Stimulated activated CD8-positive, alpha-beta memory T cell treated with anti-CD3 and anti-CD28 coated beads, Interleukin-4, amount 100 ng/mL, for 4 hours (primary cell): ENCODE measurements at regions not wholly inside any gene's neighbourhood (a gene's known extent, or its start where the extent isn't known, plus 50 kb on each side); places are given as distances from the start of the nearest gene placed in this dataset.
"Not testable (repeated sequence)": the region's sequence is repeated elsewhere in the genome, so short reads cannot be mapped to it uniquely, and the experiment has no call there.

Experiments
- DNase-seq, 2 donors: peaks; one replicate each; pipeline ENCODE4 v3.0.0-alpha.2; 2020; ENCODE audit warnings: low read depth in 2 of 2, low spot score in 1 of 2

DNA sequence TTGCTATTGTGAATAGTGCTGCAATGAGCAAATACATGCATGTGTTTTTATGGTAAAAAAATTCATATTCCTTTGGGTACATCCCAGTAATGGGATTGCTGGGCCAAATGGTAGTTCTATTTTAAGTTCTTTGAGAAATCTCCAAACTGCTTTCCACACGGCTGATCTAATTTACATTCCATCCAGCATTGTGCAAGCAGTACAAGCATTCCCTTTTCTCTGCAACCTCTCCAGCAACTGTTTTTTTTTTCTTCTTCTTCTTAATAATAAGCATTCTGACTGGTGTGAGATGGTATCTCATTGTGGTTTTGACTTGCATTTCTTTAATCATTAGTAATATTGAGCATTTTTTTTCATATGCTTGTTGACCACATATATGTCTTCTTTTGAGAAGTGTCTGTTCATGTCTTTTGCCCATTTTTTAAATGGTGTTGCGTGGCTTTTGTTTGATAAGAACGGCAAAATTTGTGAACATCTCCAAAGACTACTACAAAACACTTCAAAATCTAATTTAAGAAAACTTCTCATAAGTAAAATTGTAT lies 136.1 kb upstream of the MYO3A start:
- DNase-seq, result no peak

DNA sequence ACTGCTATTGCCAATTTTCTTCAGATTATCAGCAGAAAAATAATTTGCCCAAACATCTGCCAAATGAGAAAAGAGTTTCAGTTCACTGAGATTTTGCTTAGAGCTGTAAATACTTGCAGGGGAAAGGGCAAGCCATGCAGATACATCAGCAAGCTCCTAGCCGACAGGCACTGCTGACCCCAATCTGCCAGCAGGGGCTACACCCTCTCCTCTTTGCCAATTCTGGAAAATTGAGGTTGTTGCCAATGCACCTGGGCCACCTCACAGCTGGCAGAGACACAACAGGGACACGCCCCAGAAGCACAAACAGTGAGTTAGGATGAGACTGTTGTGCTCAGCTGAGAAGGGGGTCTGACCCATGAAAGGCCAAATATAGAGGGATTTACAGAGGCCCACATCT lies 129.5 kb upstream of the MYO3A start:
- no peak for DNase-seq

DNA sequence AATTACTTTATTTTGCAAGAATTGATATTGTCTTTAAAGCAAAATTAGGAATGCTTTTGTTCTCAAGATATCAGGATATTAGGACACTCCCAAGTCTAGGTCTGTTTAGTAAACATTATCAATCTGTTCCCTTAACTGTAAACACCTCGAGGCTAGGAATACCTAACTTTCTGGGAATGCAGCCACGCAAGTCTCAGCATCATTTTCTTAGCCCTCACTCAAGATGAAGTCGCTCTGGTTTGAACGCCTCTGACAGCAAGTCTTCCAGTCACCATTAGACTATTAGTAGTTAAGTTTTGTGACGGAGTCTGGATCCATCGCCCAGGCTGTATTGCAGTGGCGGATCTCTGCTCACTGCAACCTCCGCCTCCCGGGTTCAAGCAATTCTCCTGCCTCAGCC lies 128.0 kb upstream of the MYO3A start:
- DNase-seq, result no peak

DNA sequence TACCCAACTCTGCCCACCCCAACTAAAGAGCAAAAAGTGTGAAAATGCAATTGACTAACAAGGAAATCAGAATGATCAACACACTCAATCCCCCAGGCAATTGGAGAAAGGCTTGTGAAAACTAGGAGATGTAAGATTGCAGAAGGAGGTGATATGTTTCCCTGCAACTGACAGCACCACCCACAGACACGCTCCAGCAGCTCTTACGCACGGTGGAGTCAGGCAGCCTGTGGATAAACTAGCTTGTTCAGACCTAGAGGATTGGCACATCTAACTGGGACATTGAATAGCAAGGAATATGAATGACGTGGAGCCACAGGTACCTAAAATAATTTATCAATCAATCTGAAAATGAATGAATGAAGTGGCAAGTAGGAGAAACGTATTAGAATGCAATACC lies 125.7 kb upstream of the MYO3A start:
- no peak for DNase-seq

DNA sequence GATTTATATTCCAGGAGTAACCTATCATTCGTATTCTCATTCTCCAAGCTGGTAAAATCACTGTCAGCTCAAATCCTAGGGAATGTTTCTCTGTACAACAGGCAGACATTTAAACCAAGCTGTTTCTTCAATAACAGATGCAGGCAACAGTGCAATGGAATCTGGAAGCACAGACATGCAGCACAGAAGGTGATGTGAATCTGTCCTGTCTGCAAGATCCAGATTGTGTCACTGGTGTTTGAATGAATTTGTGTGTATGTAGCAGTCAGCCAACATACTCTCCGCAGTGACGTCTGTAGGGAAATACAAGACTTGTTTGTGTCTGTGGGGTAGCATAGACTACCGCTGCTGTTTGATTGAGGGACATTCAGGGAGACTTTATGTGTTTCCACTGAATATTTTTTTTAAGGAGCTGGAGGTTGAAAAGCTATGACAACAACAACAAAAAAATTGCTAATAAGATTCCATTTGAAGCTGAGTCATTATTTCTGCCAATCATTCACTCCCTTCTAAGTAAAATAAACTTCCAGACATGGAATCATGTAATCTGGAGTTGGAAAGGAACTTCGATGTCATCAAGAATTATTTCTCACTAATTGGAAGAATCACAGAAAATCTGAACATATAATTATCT lies 122.9 kb upstream of the MYO3A start:
- no peak for DNase-seq

DNA sequence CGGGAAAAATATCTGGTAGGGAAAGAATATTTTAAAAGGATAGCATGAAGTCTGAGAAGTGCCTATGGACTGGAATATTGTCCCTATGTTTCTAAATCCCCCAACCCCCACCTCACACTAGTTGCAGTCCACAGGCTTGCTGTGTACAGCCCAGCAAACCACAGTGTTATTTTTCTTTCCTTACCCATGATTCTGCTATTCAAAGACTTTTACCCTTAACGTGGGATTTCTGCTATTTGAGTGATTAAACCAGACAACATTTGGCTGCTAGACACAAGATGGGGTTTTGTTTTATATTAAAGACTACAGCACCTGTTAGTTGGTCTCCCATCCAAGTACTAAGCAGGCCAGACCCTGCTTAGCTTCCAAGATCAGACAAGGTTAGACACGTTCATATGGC lies 120.5 kb upstream of the MYO3A start:
- DNase-seq, result no peak

DNA sequence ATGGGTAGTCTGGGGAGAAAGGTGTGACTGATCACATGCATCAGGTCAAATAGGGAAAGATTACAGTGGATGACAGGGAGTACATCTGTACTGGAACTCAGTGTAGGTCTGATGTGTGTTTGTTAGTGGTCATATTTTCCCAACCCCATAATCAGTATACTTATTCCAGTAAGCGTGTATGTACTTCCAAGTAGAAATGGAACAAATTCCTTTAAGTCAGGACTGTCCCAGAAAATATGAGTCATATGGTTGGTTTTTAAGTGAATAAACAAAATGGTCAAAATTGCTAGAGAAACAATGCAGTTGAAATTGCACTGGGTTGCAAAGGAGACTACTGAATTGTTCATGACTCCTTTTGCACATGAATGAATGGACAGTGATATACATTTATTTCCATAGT lies 118.8 kb upstream of the MYO3A start:
- no peak for DNase-seq

DNA sequence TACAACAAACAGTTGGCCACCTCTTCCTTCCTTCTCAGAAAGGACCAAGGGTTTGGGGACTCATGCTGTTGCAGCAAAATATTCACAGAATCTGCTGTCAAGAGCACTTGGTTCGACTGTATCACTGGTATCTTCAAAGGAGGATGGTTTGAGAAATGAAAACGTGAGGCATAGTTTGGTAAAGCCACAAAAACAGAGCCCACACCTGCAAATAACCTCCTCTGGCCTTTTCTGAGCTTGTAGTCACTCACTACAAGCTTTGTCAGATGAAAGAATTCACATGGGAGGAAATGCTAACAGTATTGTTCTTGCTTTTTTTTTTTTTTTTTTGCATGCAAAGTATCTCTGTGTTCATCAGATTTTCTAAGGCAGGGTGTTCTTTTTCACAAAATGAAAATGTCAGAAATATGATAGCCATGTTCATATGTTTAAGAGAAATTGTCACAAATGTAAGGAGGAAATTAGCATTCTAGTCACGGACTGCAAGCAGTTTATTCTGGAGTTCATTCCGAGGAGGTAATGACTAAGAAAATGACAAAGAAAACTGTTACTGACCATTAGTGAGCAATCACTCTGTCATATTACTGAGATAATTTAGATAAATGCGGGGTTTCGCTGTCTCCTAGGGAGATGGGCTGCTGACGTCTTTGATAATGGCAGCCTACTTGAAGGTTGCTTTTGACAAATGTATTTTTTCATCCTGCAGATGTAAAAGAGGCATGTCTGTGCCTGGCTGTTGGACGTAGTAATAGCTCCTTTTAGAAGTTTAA lies 117.8 kb upstream of the MYO3A start:
- no peak for DNase-seq

DNA sequence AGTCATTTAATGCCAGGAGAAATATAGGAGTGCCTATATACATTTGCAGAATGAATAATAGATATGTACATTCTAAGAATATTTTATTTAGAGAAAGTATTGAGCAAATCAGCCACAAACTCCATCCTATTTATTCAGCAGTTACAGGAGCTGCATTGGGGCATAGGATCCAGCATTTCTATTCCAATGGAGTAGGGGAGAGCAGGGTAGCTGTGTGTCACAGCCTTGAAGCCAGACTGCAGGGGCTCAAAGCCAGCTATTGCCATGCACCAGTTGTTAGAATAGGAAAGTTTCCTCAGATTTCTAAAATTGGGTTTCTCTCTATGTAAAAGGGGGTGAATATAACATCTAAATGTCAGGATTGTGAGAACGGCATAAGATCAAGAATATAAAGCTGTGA lies 116.8 kb upstream of the MYO3A start:
- DNase-seq, result no peak

DNA sequence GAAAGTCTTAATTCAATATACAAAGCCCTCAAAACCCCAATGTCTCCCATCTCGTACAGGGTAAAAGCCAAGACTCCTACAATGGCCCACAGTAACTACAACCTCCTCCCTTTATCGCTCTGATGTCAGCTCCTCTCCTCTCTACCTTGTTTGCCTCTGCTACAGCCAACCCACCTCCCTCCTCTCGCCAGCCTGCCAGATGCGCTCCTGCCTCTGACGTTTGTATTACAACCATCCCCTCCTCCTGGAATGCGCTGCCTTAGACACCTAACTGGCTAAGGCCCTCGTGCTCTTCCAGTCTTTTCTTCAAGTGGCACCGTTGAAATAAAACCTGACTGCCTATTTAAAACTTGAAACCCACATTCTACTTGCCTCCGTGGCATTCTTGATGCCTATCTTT lies 115.3 kb upstream of the MYO3A start:
- no peak for DNase-seq

DNA sequence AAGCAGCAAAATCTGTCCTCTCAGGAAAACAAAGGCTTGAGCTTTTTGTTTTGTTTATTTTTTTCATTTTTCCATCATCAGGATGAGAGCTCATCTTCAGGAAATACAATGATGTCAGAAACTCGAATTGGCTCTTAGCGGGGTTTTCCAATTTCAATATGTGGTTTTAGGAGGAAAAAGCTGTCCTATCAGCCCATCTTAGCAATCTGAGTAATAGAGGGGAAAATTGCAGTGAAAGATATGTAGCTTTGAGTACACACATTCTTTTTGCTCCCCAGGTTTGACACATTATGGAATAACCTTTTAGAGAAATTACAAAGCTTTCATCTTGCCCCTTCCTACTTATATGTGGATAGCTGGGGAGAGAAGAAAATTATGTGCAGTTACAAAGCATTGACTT lies 113.6 kb upstream of the MYO3A start:
- no peak for DNase-seq

DNA sequence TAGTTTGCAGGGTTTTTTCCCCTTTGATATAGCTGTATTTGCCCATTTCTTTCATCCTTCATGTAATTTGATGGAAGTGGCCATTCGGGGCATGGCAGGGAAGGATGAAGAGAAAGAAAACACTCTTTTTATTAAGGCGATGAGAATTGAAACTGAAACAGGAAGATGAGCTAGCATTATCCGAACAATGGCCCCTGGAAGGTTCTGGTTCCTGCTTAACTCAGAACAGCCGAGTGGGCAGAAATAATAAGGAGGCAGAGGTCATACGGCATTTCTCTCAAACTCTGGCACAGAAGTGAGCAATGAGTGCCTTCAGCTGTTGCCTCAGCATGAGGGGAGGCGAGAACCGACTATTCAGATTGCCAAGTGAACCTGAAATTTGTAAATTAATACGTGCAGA lies 113.2 kb upstream of the MYO3A start:
- no peak for DNase-seq

DNA sequence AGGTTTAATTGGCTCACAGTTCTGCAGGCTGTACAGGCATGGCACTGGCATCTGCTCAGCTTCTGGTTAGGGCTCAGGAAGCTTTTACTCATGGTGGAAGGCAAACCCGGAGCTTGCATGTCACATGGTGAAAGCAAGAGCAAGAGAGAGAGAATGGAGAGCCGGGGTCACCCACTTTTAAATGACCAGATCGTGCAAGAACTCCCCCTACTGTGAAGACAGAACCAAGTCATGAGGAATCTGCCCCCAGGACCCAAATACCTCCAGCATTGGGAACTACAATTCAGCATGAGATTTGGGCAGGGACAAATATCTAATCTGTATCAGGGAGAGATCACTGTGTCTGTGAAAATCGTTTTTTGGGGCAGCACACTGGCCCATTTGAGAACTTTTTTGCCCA lies 110.0 kb upstream of the MYO3A start:
- no peak for DNase-seq

DNA sequence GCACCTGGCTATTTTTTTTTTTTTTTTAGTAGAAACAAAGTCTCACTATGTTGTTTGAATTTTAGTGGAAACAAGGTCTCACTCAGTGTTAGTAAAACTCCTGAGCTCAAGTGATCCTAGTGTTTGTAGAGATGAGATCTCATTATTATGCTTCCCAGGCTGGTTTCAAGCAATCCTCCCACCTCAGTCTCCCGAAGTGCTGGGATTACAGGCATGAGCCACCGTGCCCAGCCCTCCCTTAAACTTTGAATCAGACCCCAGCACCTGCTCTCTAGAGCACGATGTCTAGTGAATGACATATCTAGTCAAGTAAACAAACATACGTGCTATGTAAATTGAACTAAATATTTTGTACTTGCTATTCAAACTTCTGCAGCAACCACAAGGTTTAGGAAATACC lies 105.6 kb upstream of the MYO3A start:
- DNase-seq, result no peak

DNA sequence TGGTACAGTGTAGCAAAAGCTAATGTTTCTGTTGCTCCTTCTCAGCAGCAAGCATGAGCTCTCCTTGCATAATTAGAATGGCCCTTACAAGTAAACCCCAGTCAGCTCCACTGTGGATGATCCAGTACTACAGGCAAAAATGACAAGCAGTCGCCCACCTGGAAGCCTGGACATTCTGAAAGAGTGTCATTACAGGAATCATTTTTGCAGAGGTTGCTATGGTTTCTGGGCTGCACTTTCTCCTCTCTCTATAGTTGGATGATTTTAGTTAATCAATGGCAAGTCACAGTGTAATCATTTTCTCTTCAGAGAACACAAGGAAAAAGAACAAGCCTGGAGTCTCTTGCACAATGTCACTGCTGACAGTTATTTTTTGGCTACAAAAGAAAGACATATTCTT lies 102.9 kb upstream of the MYO3A start:
- DNase-seq, result no peak

DNA sequence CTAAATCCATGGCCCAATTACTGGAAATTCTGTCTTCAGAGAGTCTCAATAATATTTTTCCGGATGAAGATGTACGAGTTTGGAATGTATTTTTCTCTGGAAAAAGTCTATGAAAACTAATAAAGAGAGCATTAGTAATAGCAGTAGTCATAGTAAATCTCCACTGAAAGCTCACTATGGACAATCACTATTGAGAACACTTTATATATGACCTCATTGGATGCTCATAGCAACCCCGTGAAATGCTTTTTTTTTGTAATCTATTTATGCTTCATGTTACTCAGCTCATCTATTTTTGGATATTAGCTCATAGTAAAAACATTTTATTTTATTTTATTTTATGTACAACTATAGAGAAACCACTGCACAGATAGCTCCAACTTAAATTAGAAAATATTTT lies 94.3 kb upstream of the MYO3A start:
- DNase-seq, result no peak

DNA sequence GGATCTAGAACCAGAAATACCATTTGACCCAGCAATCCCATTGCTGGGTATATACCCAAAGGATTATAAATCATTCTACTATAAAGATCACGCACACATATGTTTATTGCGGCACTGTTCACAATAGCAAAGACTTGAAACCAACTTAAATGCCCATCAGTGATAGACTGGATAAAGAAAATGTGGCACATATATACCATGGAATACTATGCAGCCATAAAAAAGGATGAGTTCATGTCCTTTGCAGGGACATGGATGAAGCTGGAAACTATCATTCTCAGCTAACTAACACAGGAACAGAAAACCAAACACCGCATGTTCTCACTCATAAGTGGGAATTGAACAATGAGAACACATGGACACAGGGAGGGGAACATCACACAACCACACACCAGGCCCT lies 93.2 kb upstream of the MYO3A start:
- not testable (repeated sequence) for DNase-seq

DNA sequence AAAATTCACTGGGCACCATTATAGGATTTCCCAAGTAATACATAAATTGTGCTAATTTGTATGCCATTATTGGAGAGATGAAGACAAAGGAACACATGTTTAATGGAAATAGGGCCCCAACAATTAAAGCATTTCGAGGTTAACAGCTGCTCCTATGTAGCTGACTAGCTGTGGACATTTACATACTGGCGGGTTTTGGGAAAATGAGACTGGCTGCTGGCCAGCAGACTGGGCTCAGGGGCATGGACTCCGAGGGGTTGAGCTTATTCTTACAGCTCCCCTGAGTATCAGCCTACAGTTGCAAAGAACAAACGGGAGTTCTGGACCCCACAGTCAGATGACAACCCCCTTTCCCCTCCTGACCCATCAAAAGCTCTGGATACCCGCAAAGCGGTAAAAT lies 91.9 kb upstream of the MYO3A start:
- no peak for DNase-seq

DNA sequence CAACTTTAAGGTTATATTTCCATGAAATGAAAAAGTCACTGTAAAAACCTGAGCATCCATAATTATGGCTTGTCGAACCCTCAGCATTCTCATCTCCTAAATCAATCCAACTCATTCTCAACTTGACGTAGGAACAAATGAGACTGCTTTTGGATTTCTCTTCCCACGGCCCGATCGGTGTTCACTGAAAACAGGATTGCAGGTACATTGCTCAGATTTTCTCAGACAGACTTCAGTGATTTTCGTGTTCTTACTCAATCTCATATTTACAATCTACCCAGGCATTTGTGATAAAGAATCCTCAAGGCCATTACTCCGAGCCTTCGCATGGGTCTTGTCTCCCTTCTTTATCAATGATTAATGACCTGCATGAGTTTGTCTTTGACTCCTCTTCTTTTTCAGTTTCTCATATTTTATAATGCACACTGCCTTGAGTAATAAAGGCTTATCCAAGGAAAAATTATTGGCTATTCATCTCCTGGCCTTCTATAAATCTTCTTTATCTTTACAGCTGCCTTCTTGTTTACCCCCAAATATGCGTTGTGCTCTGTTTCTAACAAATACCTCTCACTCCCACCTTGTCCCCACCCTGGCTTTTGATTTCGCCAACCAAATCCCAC lies 90.4 kb upstream of the MYO3A start:
- no peak for DNase-seq

DNA sequence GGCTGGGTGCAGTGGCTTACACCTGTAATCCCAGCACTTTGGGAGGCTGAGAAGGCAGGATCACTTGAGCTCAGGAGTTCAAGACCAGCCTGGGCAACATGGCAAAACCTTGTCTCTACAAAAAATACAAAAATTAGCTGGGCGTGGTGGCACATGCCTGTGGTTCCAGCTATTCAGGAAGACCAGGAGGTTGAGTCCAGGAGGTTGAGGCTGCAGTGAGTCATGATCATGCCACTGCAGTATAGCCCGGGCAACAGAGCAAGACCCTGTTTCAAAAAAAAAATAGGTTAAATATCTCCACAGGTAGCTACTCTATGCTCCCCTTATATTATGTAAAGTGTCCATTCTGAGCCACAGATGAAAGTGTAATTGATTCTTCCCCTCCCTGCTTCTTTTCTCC lies 89.3 kb upstream of the MYO3A start:
- not testable (repeated sequence) for DNase-seq

DNA sequence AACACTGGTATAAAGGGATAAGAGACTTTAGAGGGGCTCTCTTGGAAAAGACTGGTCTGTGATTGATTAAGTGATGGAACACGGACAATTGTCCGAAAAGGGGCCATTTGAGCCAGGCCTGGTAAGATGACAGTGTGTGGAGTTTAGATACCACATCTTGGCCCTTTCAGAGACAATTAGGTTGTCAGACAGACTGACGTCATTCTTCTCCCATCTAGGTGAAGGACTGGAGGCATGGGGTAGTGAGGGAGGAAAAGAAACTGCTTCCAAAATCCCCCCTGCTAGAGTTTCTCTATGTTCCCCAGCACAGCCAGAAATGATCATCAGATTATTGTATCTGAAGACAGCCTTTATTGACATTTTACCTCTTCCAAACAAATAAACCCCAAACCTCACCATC lies 84.8 kb upstream of the MYO3A start:
- no peak for DNase-seq

DNA sequence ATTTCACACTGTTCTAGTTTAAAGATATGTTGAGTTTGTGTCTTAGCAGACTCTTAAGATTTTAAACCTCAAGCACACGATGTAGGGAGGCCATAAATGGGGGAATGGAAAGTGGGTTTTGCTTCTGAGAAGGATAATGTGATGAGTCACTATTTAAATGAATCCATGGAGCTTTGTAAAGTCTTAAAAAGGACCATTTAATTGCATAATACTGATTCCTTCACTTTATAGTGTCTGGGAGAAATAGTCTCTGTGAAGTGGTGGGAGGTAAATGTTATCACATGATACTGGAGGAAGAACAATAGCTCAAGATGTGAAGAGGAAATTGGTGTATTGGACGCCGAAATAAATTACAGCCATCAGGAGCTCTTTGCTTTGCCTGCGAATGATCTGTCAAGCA lies 84.0 kb upstream of the MYO3A start:
- DNase-seq, result no peak
